ENCODE measurements at regions not wholly inside any gene's neighbourhood (a gene's known extent, or its start where the extent isn't known, plus 50 kb on each side); places are given as distances from the start of the nearest gene placed in this dataset.

- no peak for TF ChIP-seq GABPA (IDR thresholded peaks at IDR 0.05; ENCODE audit: low read depth)
- TF ChIP-seq, protein P1, sequence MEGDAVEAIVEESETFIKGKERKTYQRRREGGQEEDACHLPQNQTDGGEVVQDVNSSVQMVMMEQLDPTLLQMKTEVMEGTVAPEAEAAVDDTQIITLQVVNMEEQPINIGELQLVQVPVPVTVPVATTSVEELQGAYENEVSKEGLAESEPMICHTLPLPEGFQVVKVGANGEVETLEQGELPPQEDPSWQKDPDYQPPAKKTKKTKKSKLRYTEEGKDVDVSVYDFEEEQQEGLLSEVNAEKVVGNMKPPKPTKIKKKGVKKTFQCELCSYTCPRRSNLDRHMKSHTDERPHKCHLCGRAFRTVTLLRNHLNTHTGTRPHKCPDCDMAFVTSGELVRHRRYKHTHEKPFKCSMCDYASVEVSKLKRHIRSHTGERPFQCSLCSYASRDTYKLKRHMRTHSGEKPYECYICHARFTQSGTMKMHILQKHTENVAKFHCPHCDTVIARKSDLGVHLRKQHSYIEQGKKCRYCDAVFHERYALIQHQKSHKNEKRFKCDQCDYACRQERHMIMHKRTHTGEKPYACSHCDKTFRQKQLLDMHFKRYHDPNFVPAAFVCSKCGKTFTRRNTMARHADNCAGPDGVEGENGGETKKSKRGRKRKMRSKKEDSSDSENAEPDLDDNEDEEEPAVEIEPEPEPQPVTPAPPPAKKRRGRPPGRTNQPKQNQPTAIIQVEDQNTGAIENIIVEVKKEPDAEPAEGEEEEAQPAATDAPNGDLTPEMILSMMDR (IDR thresholded peaks at IDR 0.05 in 2 of 3, conservative IDR thresholded peaks at IDR 0.05 in 1 of 3; ENCODE audit: control insufficient read depth in 2 of 3, extremely low read depth in 1 of 3, insufficient read depth in 1 of 3, low read depth in 3 of 3, low read length in 3 of 3) = no peak
- TF ChIP-seq SMAD1 (IDR thresholded peaks at IDR 0.05; ENCODE audit: low read depth, partially characterized antibody) = no peak
- TF ChIP-seq, protein P2, sequence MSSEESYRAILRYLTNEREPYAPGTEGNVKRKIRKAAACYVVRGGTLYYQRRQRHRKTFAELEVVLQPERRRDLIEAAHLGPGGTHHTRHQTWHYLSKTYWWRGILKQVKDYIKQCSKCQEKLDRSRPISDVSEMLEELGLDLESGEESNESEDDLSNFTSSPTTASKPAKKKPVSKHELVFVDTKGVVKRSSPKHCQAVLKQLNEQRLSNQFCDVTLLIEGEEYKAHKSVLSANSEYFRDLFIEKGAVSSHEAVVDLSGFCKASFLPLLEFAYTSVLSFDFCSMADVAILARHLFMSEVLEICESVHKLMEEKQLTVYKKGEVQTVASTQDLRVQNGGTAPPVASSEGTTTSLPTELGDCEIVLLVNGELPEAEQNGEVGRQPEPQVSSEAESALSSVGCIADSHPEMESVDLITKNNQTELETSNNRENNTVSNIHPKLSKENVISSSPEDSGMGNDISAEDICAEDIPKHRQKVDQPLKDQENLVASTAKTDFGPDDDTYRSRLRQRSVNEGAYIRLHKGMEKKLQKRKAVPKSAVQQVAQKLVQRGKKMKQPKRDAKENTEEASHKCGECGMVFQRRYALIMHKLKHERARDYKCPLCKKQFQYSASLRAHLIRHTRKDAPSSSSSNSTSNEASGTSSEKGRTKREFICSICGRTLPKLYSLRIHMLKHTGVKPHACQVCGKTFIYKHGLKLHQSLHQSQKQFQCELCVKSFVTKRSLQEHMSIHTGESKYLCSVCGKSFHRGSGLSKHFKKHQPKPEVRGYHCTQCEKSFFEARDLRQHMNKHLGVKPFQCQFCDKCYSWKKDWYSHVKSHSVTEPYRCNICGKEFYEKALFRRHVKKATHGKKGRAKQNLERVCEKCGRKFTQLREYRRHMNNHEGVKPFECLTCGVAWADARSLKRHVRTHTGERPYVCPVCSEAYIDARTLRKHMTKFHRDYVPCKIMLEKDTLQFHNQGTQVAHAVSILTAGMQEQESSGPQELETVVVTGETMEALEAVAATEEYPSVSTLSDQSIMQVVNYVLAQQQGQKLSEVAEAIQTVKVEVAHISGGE (CRISPR knock-in tag; IDR thresholded peaks at IDR 0.05) = no peak
These were observed 282.1 kb downstream of the EN1 start for GRCh38 chr2:118565301-118565700.

Data from GM12878 (cell line).